Subcutaneous abdominal adipose tissue (tissue), 5 donors: ENCODE measurements at regions not wholly inside any gene's neighbourhood (a gene's known extent, or its start where the extent isn't known, plus 50 kb on each side); places are given as distances from the start of the nearest gene placed in this dataset.

ENCODE experiments used
- H3K27ac ChIP-seq: one replicate; pipeline ENCODE4 v1.7.0; 2013; ENCODE audit warnings: low read depth, mild to moderate bottlenecking, inconsistent platforms, low read length, moderate library complexity
- H3K27me3 ChIP-seq, 5 donors: one replicate each; pipeline ENCODE4 v1.7.0; 2013; ENCODE audit warnings: low read length in 5 of 5, inconsistent platforms in 1 of 5; ENCODE audit not compliant: control insufficient read depth in 5 of 5, insufficient read depth in 4 of 5
- H3K36me3 ChIP-seq, 5 donors: one replicate each; pipeline ENCODE4 v1.7.0; 2013; ENCODE audit warnings: low read length in 5 of 5; ENCODE audit not compliant: control insufficient read depth in 5 of 5, insufficient read depth in 5 of 5
- H3K4me1 ChIP-seq, 5 donors: one replicate each; pipeline ENCODE4 v1.7.0; 2013; ENCODE audit warnings: low read length in 5 of 5, mild to moderate bottlenecking in 3 of 5, moderate library complexity in 1 of 5; ENCODE audit not compliant: control insufficient read depth in 5 of 5, insufficient read depth in 5 of 5
- H3K4me3 ChIP-seq, 5 donors: one replicate each; pipeline ENCODE4 v1.7.0; 2013; ENCODE audit warnings: low read length in 5 of 5, low read depth in 1 of 5
- H3K9ac ChIP-seq, 5 donors: one replicate each; pipeline ENCODE4 v1.7.0; 2013; ENCODE audit warnings: low read length in 5 of 5, mild to moderate bottlenecking in 4 of 5, moderate library complexity in 3 of 5
- H3K9me3 ChIP-seq, 5 donors: one replicate each; pipeline ENCODE4 v1.7.0; 2013; ENCODE audit warnings: low read length in 5 of 5; ENCODE audit not compliant: control insufficient read depth in 5 of 5
- donor health status: healthy.
- donor health status: healthy.
- donor health status: healthy.
- donor health status: healthy.
- donor health status: healthy.

GRCh38 chr11:15737320-15737719, 619.0 kb downstream of the SOX6 start:
- H3K4me1 ChIP-seq, result no peaks in the 10 kb centered on the region
- no peak overlapping the region for H3K27ac ChIP-seq
- H3K27me3 ChIP-seq, result peaks cover 0 to 3% (median 0%) of the 10 kb centered on the region in 5 donors
- no peak overlapping the region for H3K4me3 ChIP-seq
- H3K36me3 ChIP-seq, result no peaks in the 10 kb centered on the region
- H3K9me3 ChIP-seq, result no peaks in the 10 kb centered on the region
- no peak overlapping the region for H3K9ac ChIP-seq

GRCh38 chr11:15738931-15739330, 617.4 kb downstream of the SOX6 start:
- Histone ChIP-seq H3K4me3 (no peak overlapping the region), H3K4me1 (no peaks in the 10 kb centered on the region), H3K27ac (no peak overlapping the region), H3K36me3 (no peaks in the 10 kb centered on the region), H3K9me3 (no peaks in the 10 kb centered on the region), H3K27me3 (peaks cover 0 to 3% (median 0%) of the 10 kb centered on the region in 5 donors), H3K9ac (no peak overlapping the region)

- Histone ChIP-seq H3K4me1 (no peaks in the 10 kb centered on the region), H3K27ac (no peak overlapping the region), H3K4me3 (no peak overlapping the region), H3K27me3 (peaks cover 0 to 3% (median 0%) of the 10 kb centered on the region in 5 donors), H3K9ac (no peak overlapping the region), H3K9me3 (no peaks in the 10 kb centered on the region), H3K36me3 (no peaks in the 10 kb centered on the region)
Measured at GRCh38 chr11:15742626-15743519, 613.5 kb downstream of the SOX6 start.

GRCh38 chr11:15744693-15745092, 611.7 kb downstream of the SOX6 start:
- Histone ChIP-seq H3K27ac (no peak overlapping the region), H3K4me3 (no peak overlapping the region)

GRCh38 chr11:15745266-15745665, 611.1 kb downstream of the SOX6 start:
- H3K9me3 ChIP-seq, result no peaks in the 10 kb centered on the region
- H3K9ac ChIP-seq, result no peak overlapping the region
- no peaks in the 10 kb centered on the region for H3K27me3 ChIP-seq
- no peak overlapping the region for H3K27ac ChIP-seq
- H3K4me1 ChIP-seq, result no peaks in the 10 kb centered on the region
- no peak overlapping the region for H3K4me3 ChIP-seq
- H3K36me3 ChIP-seq, result no peaks in the 10 kb centered on the region

More at GRCh38 chr11:15744693-15745092, 611.7 kb downstream of the SOX6 start:
- Histone ChIP-seq H3K27me3 (no peaks in the 10 kb centered on the region), H3K9ac (no peak overlapping the region), H3K4me1 (no peaks in the 10 kb centered on the region), H3K36me3 (no peaks in the 10 kb centered on the region), H3K9me3 (no peaks in the 10 kb centered on the region)

GRCh38 chr11:15747671-15748070, 608.7 kb downstream of the SOX6 start:
- Histone ChIP-seq H3K9me3 (no peaks in the 10 kb centered on the region), H3K4me1 (no peaks in the 10 kb centered on the region), H3K4me3 (no peak overlapping the region), H3K36me3 (no peaks in the 10 kb centered on the region), H3K27ac (no peak overlapping the region), H3K9ac (no peak overlapping the region), H3K27me3 (no peaks in the 10 kb centered on the region)

- Histone ChIP-seq H3K36me3 (no peaks in the 10 kb centered on the region), H3K27me3 (no peaks in the 10 kb centered on the region), H3K27ac (no peak overlapping the region), H3K9ac (no peak overlapping the region), H3K9me3 (no peaks in the 10 kb centered on the region), H3K4me1 (no peaks in the 10 kb centered on the region), H3K4me3 (no peak overlapping the region)
Measured at GRCh38 chr11:15748132-15748531, 608.2 kb downstream of the SOX6 start.

- no peaks in the 10 kb centered on the region for H3K4me1 ChIP-seq
- peaks cover 0 to 1% (median 0%) of the 10 kb centered on the region in 5 donors for H3K9me3 ChIP-seq
- H3K9ac ChIP-seq, result no peak overlapping the region
- H3K4me3 ChIP-seq, result no peak overlapping the region
- H3K27me3 ChIP-seq, result no peaks in the 10 kb centered on the region
- H3K36me3 ChIP-seq, result no peaks in the 10 kb centered on the region
- H3K27ac ChIP-seq, result no peak overlapping the region
Measured at GRCh38 chr11:15748741-15749140, 607.6 kb downstream of the SOX6 start.

GRCh38 chr11:15750535-15751308, 605.6 kb downstream of the SOX6 start:
- H3K27ac ChIP-seq, result no peak overlapping the region
- H3K4me1 ChIP-seq, result no peaks in the 10 kb centered on the region
- no peak overlapping the region for H3K9ac ChIP-seq
- H3K4me3 ChIP-seq, result no peak overlapping the region
- peaks cover 0 to 6% (median 0%) of the 10 kb centered on the region in 5 donors for H3K9me3 ChIP-seq
- H3K36me3 ChIP-seq, result no peaks in the 10 kb centered on the region
- no peaks in the 10 kb centered on the region for H3K27me3 ChIP-seq

GRCh38 chr11:15754221-15754620, 602.1 kb downstream of the SOX6 start:
- no peaks in the 10 kb centered on the region for H3K4me1 ChIP-seq
- no peak overlapping the region for H3K9ac ChIP-seq
- H3K9me3 ChIP-seq, result peaks cover 0 to 6% (median 0%) of the 10 kb centered on the region in 5 donors
- no peaks in the 10 kb centered on the region for H3K36me3 ChIP-seq
- H3K27ac ChIP-seq, result no peak overlapping the region
- no peak overlapping the region for H3K4me3 ChIP-seq
- peaks cover 0 to 5% (median 0%) of the 10 kb centered on the region in 5 donors for H3K27me3 ChIP-seq
